HG03439 (cell line): ENCODE measurements at regions not wholly inside any gene's neighbourhood (a gene's known extent, or its start where the extent isn't known, plus 50 kb on each side); places are given as distances from the start of the nearest gene placed in this dataset.

Source experiments
- ATAC-seq: cut with Tn5 transposase; IDR thresholded peaks from one replicate; pipeline ENCODE4 v1.9.1; 2021; ENCODE audit warnings: mild to moderate bottlenecking, moderate library complexity; ENCODE audit not compliant: unreplicated experiment

- ATAC-seq = no peak
These were observed 520.1 kb upstream of the PKDCC start for GRCh38 chr2:41527525-41528323.

GRCh38 chr2:41535575-41535974, 512.2 kb upstream of the PKDCC start:
- ATAC-seq = no peak

GRCh38 chr2:41540272-41540998, 507.4 kb upstream of the PKDCC start:
- ATAC-seq = no peak

- no peak for ATAC-seq
These were observed 504.1 kb upstream of the PKDCC start for GRCh38 chr2:41543726-41544125.

- no peak for ATAC-seq
These were observed 503.1 kb upstream of the PKDCC start for GRCh38 chr2:41544709-41545108.

- ATAC-seq = no peak
These were observed 501.8 kb upstream of the PKDCC start for GRCh38 chr2:41546031-41546430.

GRCh38 chr2:41568648-41569047, 479.2 kb upstream of the PKDCC start:
- ATAC-seq = no peak

- ATAC-seq = no peak
These were observed 475.7 kb upstream of the PKDCC start for GRCh38 chr2:41572154-41572553.

- no peak for ATAC-seq
These were observed 471.4 kb upstream of the PKDCC start for GRCh38 chr2:41576423-41576822.

GRCh38 chr2:41579806-41580205, 468.0 kb upstream of the PKDCC start:
- ATAC-seq = no peak

- no peak for ATAC-seq
These were observed 467.0 kb upstream of the PKDCC start for GRCh38 chr2:41580806-41581205.

- no peak for ATAC-seq
These were observed 452.6 kb upstream of the PKDCC start for GRCh38 chr2:41595240-41595639.

GRCh38 chr2:41597680-41598079, 450.1 kb upstream of the PKDCC start:
- no peak for ATAC-seq

GRCh38 chr2:41598161-41598894, 449.5 kb upstream of the PKDCC start:
- ATAC-seq = no peak

- no peak for ATAC-seq
These were observed 447.4 kb upstream of the PKDCC start for GRCh38 chr2:41600460-41600859.

- no peak for ATAC-seq
These were observed 445.5 kb upstream of the PKDCC start for GRCh38 chr2:41602341-41602740.

- ATAC-seq = no peak
These were observed 442.5 kb upstream of the PKDCC start for GRCh38 chr2:41605311-41605710.

- no peak for ATAC-seq
These were observed 441.9 kb upstream of the PKDCC start for GRCh38 chr2:41605914-41606313.

- no peak for ATAC-seq
These were observed 437.2 kb upstream of the PKDCC start for GRCh38 chr2:41610501-41611190.

- ATAC-seq = no peak
These were observed 429.1 kb upstream of the PKDCC start for GRCh38 chr2:41618754-41619153.

GRCh38 chr2:41621095-41621494, 426.7 kb upstream of the PKDCC start:
- ATAC-seq = no peak
